ENCODE measurements at regions not wholly inside any gene's neighbourhood (a gene's known extent, or its start where the extent isn't known, plus 50 kb on each side); places are given as distances from the start of the nearest gene placed in this dataset.

- no peak for TF ChIP-seq POLR2A (IDR thresholded peaks at IDR 0.05; ENCODE audit: low read depth, low read length)
- TF ChIP-seq PAX5 (IDR thresholded peaks at IDR 0.05; ENCODE audit: insufficient read depth, low read length, severe bottlenecking): no peak
These were observed 619.1 kb downstream of the NYAP2 start for GRCh38 chr2:226018641-226019040.
